ENCODE measurements at regions not wholly inside any gene's neighbourhood (a gene's known extent, or its start where the extent isn't known, plus 50 kb on each side); places are given as distances from the start of the nearest gene placed in this dataset.

DNA sequence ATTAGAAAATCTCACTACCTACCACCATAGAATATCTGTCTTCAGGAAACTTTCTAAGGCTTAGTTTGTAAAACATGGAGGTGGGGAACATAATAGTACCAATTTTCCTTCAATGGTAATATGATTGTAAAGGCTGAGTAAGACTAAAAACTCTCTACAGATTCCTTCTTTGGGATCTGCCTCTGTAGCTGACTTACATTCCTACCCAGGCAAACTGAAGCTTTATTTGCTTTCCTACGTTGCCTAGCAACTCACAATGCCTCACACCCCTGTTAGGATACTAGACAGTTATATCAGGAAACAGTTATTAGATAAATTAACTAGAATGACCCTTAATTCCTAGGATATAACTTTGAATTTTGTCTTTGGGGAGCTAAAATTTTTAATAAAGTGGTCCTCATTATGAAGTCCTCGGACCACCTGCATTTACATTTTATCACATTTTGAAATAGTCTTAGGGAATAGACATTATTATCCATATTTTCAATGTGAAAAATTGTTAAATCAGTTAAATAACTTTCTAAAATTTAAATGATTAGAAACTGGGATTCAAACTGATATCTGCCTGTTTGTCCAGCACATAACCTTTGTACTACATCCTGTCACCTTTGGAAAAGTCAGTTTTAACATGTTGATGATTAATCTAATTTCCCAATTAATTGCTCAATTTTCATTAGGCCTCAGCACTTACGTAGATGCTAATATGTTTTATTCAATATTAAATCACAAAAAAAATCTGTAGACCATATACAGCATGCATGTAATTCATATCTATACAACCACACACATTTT is 591.4 kb downstream of the RNF144B start:
- TF ChIP-seq ZNF274 (IDR thresholded peaks at IDR 0.05; ENCODE audit: low read depth, low read length) (no peak), SUZ12 (IDR thresholded peaks at IDR 0.05; ENCODE audit: extremely low read depth, insufficient read depth, insufficient read length) (no peak)

Measured in NT2/D1 (cell line).